Bronchial epithelial cell (primary cell): ENCODE measurements at regions not wholly inside any gene's neighbourhood (a gene's known extent, or its start where the extent isn't known, plus 50 kb on each side); places are given as distances from the start of the nearest gene placed in this dataset.

Source experiments
- DNase-seq: peaks from one replicate; pipeline ENCODE4 v3.0.0-alpha.2; 2010; ENCODE audit warnings: low read depth
- FAIRE-seq: peaks from 2 replicates; lab custom pipeline; 2011; peaks lifted over from hg19 to GRCh38; lab: Jason Lieb, UNC
- H3K27me3 ChIP-seq: 2 replicates; pipeline ENCODE4 v1.5.1; 2011; ENCODE audit warnings: low read length; ENCODE audit not compliant: control insufficient read depth, insufficient read depth
- H3K36me3 ChIP-seq: 2 replicates; pipeline ENCODE4 v1.5.1; 2011; ENCODE audit warnings: low read length; ENCODE audit not compliant: control insufficient read depth, insufficient read depth
- H3K4me3 ChIP-seq: 2 replicates; pipeline ENCODE4 v1.5.1; 2011; ENCODE audit warnings: mild to moderate bottlenecking, low read depth, low read length, control low read depth
- CTCF ChIP-seq: IDR thresholded peaks from 2 replicates; pipeline ENCODE4 v1.5.1; 2011; ENCODE audit warnings: mild to moderate bottlenecking, moderate library complexity, low read length, control low read depth, inconsistent platforms; ENCODE audit not compliant: insufficient read depth, severe bottlenecking

- no peak for TF ChIP-seq CTCF
- DNase-seq (peak; percentile 39), FAIRE-seq (no peak)
- no peaks in the 10 kb centered on the region for H3K36me3 ChIP-seq
- no peaks in the 10 kb centered on the region for H3K27me3 ChIP-seq
- no peak overlapping the region for H3K4me3 ChIP-seq
These were observed 127.9 kb upstream of the MLIP start for GRCh38 chr6:53983301-53983700.

- no peak for TF ChIP-seq CTCF
- Histone ChIP-seq H3K27me3 (no peaks in the 10 kb centered on the region), H3K4me3 (no peak overlapping the region), H3K36me3 (no peaks in the 10 kb centered on the region)
- peak; percentile 99 for DNase-seq
- no peak for FAIRE-seq
These were observed 127.1 kb upstream of the MLIP start for GRCh38 chr6:53984163-53984562.

GRCh38 chr6:53984581-53984980 lies 126.7 kb upstream of the MLIP start:
- H3K36me3 ChIP-seq: no peaks in the 10 kb centered on the region
- no peaks in the 10 kb centered on the region for H3K27me3 ChIP-seq
- no peak overlapping the region for H3K4me3 ChIP-seq
- no peak for FAIRE-seq
- TF ChIP-seq CTCF: no peak
- DNase-seq: no peak

GRCh38 chr6:53985366-53985765 lies 125.9 kb upstream of the MLIP start:
- no peaks in the 10 kb centered on the region for H3K27me3 ChIP-seq
- no peak for DNase-seq
- no peak for TF ChIP-seq CTCF
- no peak overlapping the region for H3K4me3 ChIP-seq
- no peaks in the 10 kb centered on the region for H3K36me3 ChIP-seq
- no peak for FAIRE-seq

GRCh38 chr6:53986165-53986720 lies 125.0 kb upstream of the MLIP start:
- FAIRE-seq (no peak), DNase-seq (peak; percentile 56)
- TF ChIP-seq CTCF: peak; percentile 73
- Histone ChIP-seq H3K4me3 (no peak overlapping the region), H3K36me3 (no peaks in the 10 kb centered on the region), H3K27me3 (no peaks in the 10 kb centered on the region)

GRCh38 chr6:53986721-53987521 lies 124.3 kb upstream of the MLIP start:
- FAIRE-seq: no peak
- H3K36me3 ChIP-seq: no peaks in the 10 kb centered on the region
- H3K27me3 ChIP-seq: no peaks in the 10 kb centered on the region
- H3K4me3 ChIP-seq: no peak overlapping the region
- TF ChIP-seq CTCF: no peak
- peak; percentile 25 for DNase-seq
